Neural cell (in vitro differentiated cells): ENCODE measurements at regions not wholly inside any gene's neighbourhood (a gene's known extent, or its start where the extent isn't known, plus 50 kb on each side); places are given as distances from the start of the nearest gene placed in this dataset.

Experiments used
- H2AFZ ChIP-seq: fragments of 200-600, 300-800 bp; sonication (generic), shearing (Covaris generic); 2 replicates; pipeline ENCODE4 v1.6.0; 2014; ENCODE audit warnings: low read depth, mild to moderate bottlenecking, antibody characterized with exemption, low read length, moderate library complexity
- H3F3A ChIP-seq: fragments of 200-600 bp; shearing (Covaris generic); 2 replicates; pipeline ENCODE4 v1.6.1; 2016; ENCODE audit warnings: mild to moderate bottlenecking, moderate library complexity, mixed read lengths, antibody characterized with exemption, low read length; ENCODE audit not compliant: insufficient read depth, poor library complexity, severe bottlenecking
- H3K27ac ChIP-seq: fragments of 200-600, 300-800 bp; sonication (generic), shearing (Covaris generic); 2 replicates; pipeline ENCODE4 v1.5.1; 2014; ENCODE audit warnings: mild to moderate bottlenecking, low read length, moderate library complexity
- H3K27me3 ChIP-seq: fragments of 300-800, 200-600 bp; sonication (generic), shearing (Covaris generic); 2 replicates; pipeline ENCODE4 v1.6.0; 2014; ENCODE audit warnings: mild to moderate bottlenecking, low read depth, low read length, moderate library complexity; ENCODE audit not compliant: insufficient read depth
- H3K36me3 ChIP-seq: fragments of 300-800, 200-600 bp; sonication (generic), shearing (Covaris generic); 2 replicates; pipeline ENCODE4 v1.5.1; 2014; ENCODE audit warnings: mild to moderate bottlenecking, antibody characterized with exemption, low read length, moderate library complexity; ENCODE audit not compliant: insufficient read depth
- H3K4me2 ChIP-seq: fragments of 300-800, 200-600 bp; sonication (generic), shearing (Covaris generic); 2 replicates; pipeline ENCODE4 v1.6.0; 2014; ENCODE audit warnings: mild to moderate bottlenecking, low read length
- H3K4me3 ChIP-seq: fragments of 300-800, 200-600 bp; sonication (generic), shearing (Covaris generic); 2 replicates; pipeline ENCODE4 v1.5.1; 2014; ENCODE audit warnings: mild to moderate bottlenecking, low read length, moderate library complexity
- H3K79me2 ChIP-seq: fragments of 200-600 bp; shearing (Covaris generic); replicated peaks from 2 replicates; pipeline ENCODE4 v1.6.0; 2014; ENCODE audit warnings: mild to moderate bottlenecking, low read length, moderate library complexity; ENCODE audit not compliant: insufficient read depth
- H3K9ac ChIP-seq: fragments of 300-800, 200-600 bp; sonication (generic), shearing (Covaris generic); 2 replicates; pipeline ENCODE4 v1.6.1; 2016; ENCODE audit warnings: mild to moderate bottlenecking, low read length, mixed read lengths
- H3K9me2 ChIP-seq: fragments of 200-600 bp; shearing (Covaris generic); 2 replicates; pipeline ENCODE4 v1.6.1; 2016; ENCODE audit warnings: mild to moderate bottlenecking, low read length, mixed read lengths; ENCODE audit not compliant: insufficient read depth
- H3K9me3 ChIP-seq: fragments of 200-600, 300-800 bp; sonication (generic), shearing (Covaris generic); 2 replicates; pipeline ENCODE4 v1.6.1; 2016; ENCODE audit warnings: mild to moderate bottlenecking, mixed run types, low read length, moderate library complexity, mixed read lengths
- H4K20me1 ChIP-seq: fragments of 200-600 bp; shearing (Covaris generic); 2 replicates; pipeline ENCODE4 v1.6.1; 2016; ENCODE audit warnings: mild to moderate bottlenecking, mixed run types; ENCODE audit not compliant: insufficient read depth
- EP300 ChIP-seq: fragments of 450-650 bp; conservative IDR thresholded peaks from 2 replicates; pipeline ENCODE4 v1.6.1; 2014; ENCODE audit warnings: antibody characterized with exemption, mild to moderate bottlenecking, moderate library complexity; ENCODE audit not compliant: poor library complexity, severe bottlenecking
- EZH2 ChIP-seq: fragments of 200-600, 300-800 bp; shearing (Covaris generic), sonication (generic); IDR thresholded peaks from 2 replicates; pipeline ENCODE4 v1.6.1; 2014; ENCODE audit warnings: antibody characterized with exemption, low read length, borderline replicate concordance, mild to moderate bottlenecking; ENCODE audit not compliant: insufficient read depth, poor library complexity, severe bottlenecking
- MXI1 ChIP-seq: fragments of 450-650 bp; conservative IDR thresholded peaks from 2 replicates; pipeline ENCODE4 v1.6.1; 2014; ENCODE audit warnings: antibody characterized with exemption, mild to moderate bottlenecking; ENCODE audit not compliant: poor library complexity, severe bottlenecking
- POLR2AphosphoS5 ChIP-seq: IDR thresholded peaks from 2 replicates; pipeline ENCODE4 v1.6.1; 2012
- RAD21 ChIP-seq: fragments of 450-650 bp; conservative IDR thresholded peaks from 2 replicates; pipeline ENCODE4 v1.6.1; 2014; ENCODE audit warnings: antibody characterized with exemption, mild to moderate bottlenecking, moderate library complexity
- SMC3 ChIP-seq: fragments of 450-650 bp; conservative IDR thresholded peaks from 2 replicates; pipeline ENCODE4 v1.6.1; 2014; ENCODE audit warnings: antibody characterized with exemption, mild to moderate bottlenecking, moderate library complexity; ENCODE audit not compliant: poor library complexity
- TAF1 ChIP-seq: IDR thresholded peaks from 2 replicates; pipeline ENCODE4 v1.6.1; 2012; ENCODE audit warnings: low read depth
- TF ChIP-seq, protein P1 (sequence below): fragments of 450-650 bp; IDR thresholded peaks from 2 replicates; pipeline ENCODE4 v1.5.1; 2014; ENCODE audit warnings: antibody characterized with exemption, mild to moderate bottlenecking, moderate library complexity; ENCODE audit not compliant: poor library complexity, severe bottlenecking
- TF ChIP-seq, protein P2 (sequence below): IDR thresholded peaks from 2 replicates; pipeline ENCODE4 v1.6.1; 2012; ENCODE audit warnings: borderline replicate concordance

- Histone ChIP-seq H3K79me2 (no peaks in the 10 kb centered on the region), H3K9me2 (no peaks in the 10 kb centered on the region), H3K4me2 (no peak overlapping the region), H3K4me3 (no peak overlapping the region), H3K9ac (no peak overlapping the region), H3K9me3 (no peaks in the 10 kb centered on the region), H3K27me3 (no peaks in the 10 kb centered on the region), H3K36me3 (no peaks in the 10 kb centered on the region), H3F3A (no peaks in the 10 kb centered on the region), H2AFZ (no peak overlapping the region), H4K20me1 (no peaks in the 10 kb centered on the region), H3K27ac (no peak overlapping the region)
- no peak for TF ChIP-seq RAD21
- TF ChIP-seq POLR2AphosphoS5 = no peak
- TF ChIP-seq EZH2 = no peak
- no peak for TF ChIP-seq SMC3
- TF ChIP-seq, protein P1, sequence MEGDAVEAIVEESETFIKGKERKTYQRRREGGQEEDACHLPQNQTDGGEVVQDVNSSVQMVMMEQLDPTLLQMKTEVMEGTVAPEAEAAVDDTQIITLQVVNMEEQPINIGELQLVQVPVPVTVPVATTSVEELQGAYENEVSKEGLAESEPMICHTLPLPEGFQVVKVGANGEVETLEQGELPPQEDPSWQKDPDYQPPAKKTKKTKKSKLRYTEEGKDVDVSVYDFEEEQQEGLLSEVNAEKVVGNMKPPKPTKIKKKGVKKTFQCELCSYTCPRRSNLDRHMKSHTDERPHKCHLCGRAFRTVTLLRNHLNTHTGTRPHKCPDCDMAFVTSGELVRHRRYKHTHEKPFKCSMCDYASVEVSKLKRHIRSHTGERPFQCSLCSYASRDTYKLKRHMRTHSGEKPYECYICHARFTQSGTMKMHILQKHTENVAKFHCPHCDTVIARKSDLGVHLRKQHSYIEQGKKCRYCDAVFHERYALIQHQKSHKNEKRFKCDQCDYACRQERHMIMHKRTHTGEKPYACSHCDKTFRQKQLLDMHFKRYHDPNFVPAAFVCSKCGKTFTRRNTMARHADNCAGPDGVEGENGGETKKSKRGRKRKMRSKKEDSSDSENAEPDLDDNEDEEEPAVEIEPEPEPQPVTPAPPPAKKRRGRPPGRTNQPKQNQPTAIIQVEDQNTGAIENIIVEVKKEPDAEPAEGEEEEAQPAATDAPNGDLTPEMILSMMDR = no peak
- TF ChIP-seq MXI1 = no peak
- TF ChIP-seq, protein P2, sequence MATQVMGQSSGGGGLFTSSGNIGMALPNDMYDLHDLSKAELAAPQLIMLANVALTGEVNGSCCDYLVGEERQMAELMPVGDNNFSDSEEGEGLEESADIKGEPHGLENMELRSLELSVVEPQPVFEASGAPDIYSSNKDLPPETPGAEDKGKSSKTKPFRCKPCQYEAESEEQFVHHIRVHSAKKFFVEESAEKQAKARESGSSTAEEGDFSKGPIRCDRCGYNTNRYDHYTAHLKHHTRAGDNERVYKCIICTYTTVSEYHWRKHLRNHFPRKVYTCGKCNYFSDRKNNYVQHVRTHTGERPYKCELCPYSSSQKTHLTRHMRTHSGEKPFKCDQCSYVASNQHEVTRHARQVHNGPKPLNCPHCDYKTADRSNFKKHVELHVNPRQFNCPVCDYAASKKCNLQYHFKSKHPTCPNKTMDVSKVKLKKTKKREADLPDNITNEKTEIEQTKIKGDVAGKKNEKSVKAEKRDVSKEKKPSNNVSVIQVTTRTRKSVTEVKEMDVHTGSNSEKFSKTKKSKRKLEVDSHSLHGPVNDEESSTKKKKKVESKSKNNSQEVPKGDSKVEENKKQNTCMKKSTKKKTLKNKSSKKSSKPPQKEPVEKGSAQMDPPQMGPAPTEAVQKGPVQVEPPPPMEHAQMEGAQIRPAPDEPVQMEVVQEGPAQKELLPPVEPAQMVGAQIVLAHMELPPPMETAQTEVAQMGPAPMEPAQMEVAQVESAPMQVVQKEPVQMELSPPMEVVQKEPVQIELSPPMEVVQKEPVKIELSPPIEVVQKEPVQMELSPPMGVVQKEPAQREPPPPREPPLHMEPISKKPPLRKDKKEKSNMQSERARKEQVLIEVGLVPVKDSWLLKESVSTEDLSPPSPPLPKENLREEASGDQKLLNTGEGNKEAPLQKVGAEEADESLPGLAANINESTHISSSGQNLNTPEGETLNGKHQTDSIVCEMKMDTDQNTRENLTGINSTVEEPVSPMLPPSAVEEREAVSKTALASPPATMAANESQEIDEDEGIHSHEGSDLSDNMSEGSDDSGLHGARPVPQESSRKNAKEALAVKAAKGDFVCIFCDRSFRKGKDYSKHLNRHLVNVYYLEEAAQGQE = no peak
- TF ChIP-seq TAF1 = no peak
- no peak for TF ChIP-seq EP300
Observed at GRCh38 chr22:48459859-48460823, 1367.5 kb downstream of the BRD1 start.

GRCh38 chr22:48459259-48459658, 1368.4 kb downstream of the BRD1 start:
- H3K9ac ChIP-seq = no peak overlapping the region
- no peak for TF ChIP-seq EZH2
- H3K4me3 ChIP-seq = no peak overlapping the region
- no peaks in the 10 kb centered on the region for H3K36me3 ChIP-seq
- H3K27me3 ChIP-seq = no peaks in the 10 kb centered on the region
- no peaks in the 10 kb centered on the region for H3F3A ChIP-seq
- H4K20me1 ChIP-seq = no peaks in the 10 kb centered on the region
- H3K9me3 ChIP-seq = no peaks in the 10 kb centered on the region
- no peak overlapping the region for H2AFZ ChIP-seq
- H3K27ac ChIP-seq = no peak overlapping the region
- H3K9me2 ChIP-seq = no peaks in the 10 kb centered on the region
- H3K79me2 ChIP-seq = no peaks in the 10 kb centered on the region
- H3K4me2 ChIP-seq = no peak overlapping the region
